ENCODE measurements at regions not wholly inside any gene's neighbourhood (a gene's known extent, or its start where the extent isn't known, plus 50 kb on each side); places are given as distances from the start of the nearest gene placed in this dataset.

- H3K27me3 ChIP-seq (ENCODE audit: low read depth, low read length): no peaks in the 10 kb centered on the region
- H3K4me1 ChIP-seq (ENCODE audit: low read length): no peaks in the 10 kb centered on the region
- no peaks in the 10 kb centered on the region for H4K20me1 ChIP-seq (ENCODE audit: insufficient read depth, low read length)
- no peak overlapping the region for H2AFZ ChIP-seq (ENCODE audit: low read depth, low read length)
- H3K9ac ChIP-seq (ENCODE audit: low read length): no peak overlapping the region
- no peaks in the 10 kb centered on the region for H3K79me2 ChIP-seq (ENCODE audit: low read length)
- H3K36me3 ChIP-seq (replicated peaks; ENCODE audit: low read depth, low read length): no peaks in the 10 kb centered on the region
- no peaks in the 10 kb centered on the region for H3K9me3 ChIP-seq (ENCODE audit: insufficient read depth, low read length)
- no peak overlapping the region for H3K4me2 ChIP-seq (ENCODE audit: low read length)
- H3K27ac ChIP-seq (ENCODE audit: low read length): no peak overlapping the region
- TF ChIP-seq EZH2phosphoT487 (IDR thresholded peaks at IDR 0.05; ENCODE audit: low read depth) (no peak), CTCF (IDR thresholded peaks at IDR 0.05; ENCODE audit: low read depth, low read length) (no peak)
- H3K4me3 ChIP-seq (ENCODE audit: low read length): no peak overlapping the region
These were observed 222.4 kb upstream of the UBL3 start for GRCh38 chr13:30072818-30073186.

- Histone ChIP-seq H3K79me2 (ENCODE audit: low read length) (no peaks in the 10 kb centered on the region), H3K27ac (ENCODE audit: low read length) (no peak overlapping the region), H3K9me3 (ENCODE audit: insufficient read depth, low read length) (no peaks in the 10 kb centered on the region), H3K27me3 (ENCODE audit: low read depth, low read length) (no peaks in the 10 kb centered on the region), H3K4me3 (ENCODE audit: low read length) (no peak overlapping the region), H3K4me1 (ENCODE audit: low read length) (no peaks in the 10 kb centered on the region), H4K20me1 (ENCODE audit: insufficient read depth, low read length) (no peaks in the 10 kb centered on the region), H2AFZ (ENCODE audit: low read depth, low read length) (peak overlapping the region; percentile 26; the same call in 1 of the 2 replicates), H3K4me2 (ENCODE audit: low read length) (no peak overlapping the region), H3K36me3 (replicated peaks; ENCODE audit: low read depth, low read length) (no peaks in the 10 kb centered on the region), H3K9ac (ENCODE audit: low read length) (no peak overlapping the region)
- TF ChIP-seq CTCF (IDR thresholded peaks at IDR 0.05; ENCODE audit: low read depth, low read length): no peak
- no peak for TF ChIP-seq EZH2phosphoT487 (IDR thresholded peaks at IDR 0.05; ENCODE audit: low read depth)
These were observed 221.8 kb upstream of the UBL3 start for GRCh38 chr13:30071969-30072817.

- no peaks in the 10 kb centered on the region for H3K36me3 ChIP-seq (replicated peaks; ENCODE audit: low read depth, low read length)
- H3K4me1 ChIP-seq (ENCODE audit: low read length): no peaks in the 10 kb centered on the region
- no peak overlapping the region for H3K27ac ChIP-seq (ENCODE audit: low read length)
- TF ChIP-seq EZH2phosphoT487 (IDR thresholded peaks at IDR 0.05; ENCODE audit: low read depth) (no peak), CTCF (IDR thresholded peaks at IDR 0.05; ENCODE audit: low read depth, low read length) (no peak)
- H3K4me2 ChIP-seq (ENCODE audit: low read length): no peak overlapping the region
- no peak overlapping the region for H3K4me3 ChIP-seq (ENCODE audit: low read length)
- no peak overlapping the region for H3K9ac ChIP-seq (ENCODE audit: low read length)
- no peaks in the 10 kb centered on the region for H3K79me2 ChIP-seq (ENCODE audit: low read length)
- no peaks in the 10 kb centered on the region for H3K9me3 ChIP-seq (ENCODE audit: insufficient read depth, low read length)
- H4K20me1 ChIP-seq (ENCODE audit: insufficient read depth, low read length): no peaks in the 10 kb centered on the region
- no peaks in the 10 kb centered on the region; the same call in 1 of the 2 replicates for H3K27me3 ChIP-seq (ENCODE audit: low read depth, low read length)
- H2AFZ ChIP-seq (ENCODE audit: low read depth, low read length): no peak overlapping the region
These were observed 214.8 kb upstream of the UBL3 start for GRCh38 chr13:30065181-30065580.

GRCh38 chr13:30063892-30064291 is 213.5 kb upstream of the UBL3 start:
- H3K27ac ChIP-seq (ENCODE audit: low read length): no peak overlapping the region
- H3K4me2 ChIP-seq (ENCODE audit: low read length): no peak overlapping the region
- H4K20me1 ChIP-seq (ENCODE audit: insufficient read depth, low read length): no peaks in the 10 kb centered on the region
- H3K27me3 ChIP-seq (ENCODE audit: low read depth, low read length): no peaks in the 10 kb centered on the region; the same call in 1 of the 2 replicates
- H3K4me3 ChIP-seq (ENCODE audit: low read length): no peak overlapping the region
- 0 out of 2 replicates have a peak, but pooled peaks cover 2% of the 10 kb centered on the region for H3K9me3 ChIP-seq (ENCODE audit: insufficient read depth, low read length)
- H2AFZ ChIP-seq (ENCODE audit: low read depth, low read length): no peak overlapping the region
- H3K4me1 ChIP-seq (ENCODE audit: low read length): no peaks in the 10 kb centered on the region
- H3K79me2 ChIP-seq (ENCODE audit: low read length): no peaks in the 10 kb centered on the region
- H3K36me3 ChIP-seq (replicated peaks; ENCODE audit: low read depth, low read length): no peaks in the 10 kb centered on the region
- no peak overlapping the region for H3K9ac ChIP-seq (ENCODE audit: low read length)
- no peak for TF ChIP-seq EZH2phosphoT487 (IDR thresholded peaks at IDR 0.05; ENCODE audit: low read depth)
